ENCODE measurements at regions not wholly inside any gene's neighbourhood (a gene's known extent, or its start where the extent isn't known, plus 50 kb on each side); places are given as distances from the start of the nearest gene placed in this dataset.

- ChIA-PET CTCF (interaction anchor here (1.1 kb wide), 1 partner anchor 144 kb away, joined by 4 read pairs; no protein-coding TSS in a partner anchor), POLR2A (no interaction called here)
- no peaks in the 10 kb centered on the region for H3K9me1 ChIP-seq (replicated peaks; ENCODE audit: control insufficient read depth, extremely low read depth, insufficient read depth, low read length)
- DNase-seq (ENCODE audit: low read depth, low spot score): no peak
- H2AFZ ChIP-seq (ENCODE audit: low read depth, low read length): no peak overlapping the region
- H4K20me1 ChIP-seq (replicated peaks; ENCODE audit: control insufficient read depth, extremely low read depth, insufficient read depth, low read length): no peaks in the 10 kb centered on the region
- H3K4me2 ChIP-seq (ENCODE audit: insufficient read depth, low read length): no peak overlapping the region
- BruUV-seq (replicated peaks): no TSS peak
- intact Hi-C loops (cut with micrococcal nuclease): no loop called here
- no peak overlapping the region for H3K27ac ChIP-seq (ENCODE audit: insufficient read depth, low read depth, low read length)
- H3K4me1 ChIP-seq (ENCODE audit: control insufficient read depth, extremely low read depth, insufficient read depth, low read length): no peaks in the 10 kb centered on the region
- H3K27me3 ChIP-seq (ENCODE audit: control insufficient read depth in 2 of 2, insufficient read depth in 2 of 2, low read length in 2 of 2): no peaks in the 10 kb centered on the region
- no peak for TF ChIP-seq POLR2AphosphoS5 (IDR thresholded peaks at IDR 0.05; ENCODE audit: insufficient read depth, low read depth, low read length)
- no peak for TF ChIP-seq GATA2 (IDR thresholded peaks at IDR 0.05; ENCODE audit: insufficient read depth, insufficient read length, low read depth, low read length)
- FAIRE-seq: no peak
- no peaks in the 10 kb centered on the region for H3K9me3 ChIP-seq (replicated peaks; ENCODE audit: control insufficient read depth, insufficient read depth, low read length)
- H3K4me3 ChIP-seq (replicated peaks in 1 of 3; ENCODE audit: insufficient read depth in 1 of 3, low read depth in 1 of 3, low read length in 3 of 3): no peak overlapping the region
- dilution Hi-C loops (cut with MboI; ENCODE audit: extremely low pct_ligation_motif_present, low sequenced_read_pairs): no loop called here
- no peak overlapping the region for H3K9ac ChIP-seq (replicated peaks; ENCODE audit: extremely low read depth, insufficient read depth, low read length)
- H3K36me3 ChIP-seq (ENCODE audit: control insufficient read depth in 2 of 2, extremely low read depth in 1 of 2, insufficient read depth in 2 of 2, low read length in 2 of 2): no peaks in the 10 kb centered on the region
- H3K79me2 ChIP-seq (ENCODE audit: control insufficient read depth, insufficient read depth, low read length): no peaks in the 10 kb centered on the region
Measured at GRCh38 chr11:86187027-86187426, 57.5 kb upstream of the EED start.

GRCh38 chr11:86186386-86186785 lies 58.2 kb upstream of the EED start:
- no peaks in the 10 kb centered on the region for H3K27me3 ChIP-seq (ENCODE audit: control insufficient read depth in 2 of 2, insufficient read depth in 2 of 2, low read length in 2 of 2)
- CTCF ChIA-PET: interaction anchor here (1.1 to 1.5 kb wide), 2 partner anchors 35 to 144 kb away, joined by 3 to 4 read pairs; no protein-coding TSS in a partner anchor
- H3K4me1 ChIP-seq (ENCODE audit: control insufficient read depth, extremely low read depth, insufficient read depth, low read length): no peaks in the 10 kb centered on the region
- dilution Hi-C loops (cut with MboI; ENCODE audit: extremely low pct_ligation_motif_present, low sequenced_read_pairs) (no loop called here), intact Hi-C loops (cut with micrococcal nuclease) (no loop called here)
- H3K9me3 ChIP-seq (replicated peaks; ENCODE audit: control insufficient read depth, insufficient read depth, low read length): no peaks in the 10 kb centered on the region
- H4K20me1 ChIP-seq (replicated peaks; ENCODE audit: control insufficient read depth, extremely low read depth, insufficient read depth, low read length): no peaks in the 10 kb centered on the region
- FAIRE-seq: no peak
- POLR2A ChIA-PET: no interaction called here
- no peak overlapping the region for H3K4me2 ChIP-seq (ENCODE audit: insufficient read depth, low read length)
- TF ChIP-seq MAX (IDR thresholded peaks at IDR 0.05; ENCODE audit: insufficient read depth, insufficient read length) (no peak), POLR2AphosphoS5 (IDR thresholded peaks at IDR 0.05; ENCODE audit: insufficient read depth, low read depth, low read length) (no peak), MYC (IDR thresholded peaks at IDR 0.05; ENCODE audit: low read depth, low read length) (no peak), FOS (IDR thresholded peaks at IDR 0.05; ENCODE audit: borderline replicate concordance, insufficient read depth, low read length) (no peak), CTCF (IDR thresholded peaks at IDR 0.05; ENCODE audit: extremely low read depth in 1 of 2, insufficient read depth in 1 of 2, low read depth in 1 of 2, low read length in 2 of 2) (no peak), POLR2A (IDR thresholded peaks at IDR 0.05; ENCODE audit: low read depth, low read length) (no peak), GATA2 (IDR thresholded peaks at IDR 0.05; ENCODE audit: insufficient read depth, insufficient read length, low read depth, low read length) (no peak), EZH2 (IDR thresholded peaks at IDR 0.05; ENCODE audit: borderline replicate concordance, low read depth, low read length, severe bottlenecking) (no peak), JUN (IDR thresholded peaks at IDR 0.05; ENCODE audit: borderline replicate concordance, insufficient read depth, insufficient read length, low read depth) (no peak)
- H3K9ac ChIP-seq (replicated peaks; ENCODE audit: extremely low read depth, insufficient read depth, low read length): no peak overlapping the region
- no peaks in the 10 kb centered on the region for H3K36me3 ChIP-seq (ENCODE audit: control insufficient read depth in 2 of 2, extremely low read depth in 1 of 2, insufficient read depth in 2 of 2, low read length in 2 of 2)
- H3K4me3 ChIP-seq (replicated peaks in 1 of 3; ENCODE audit: insufficient read depth in 1 of 3, low read depth in 1 of 3, low read length in 3 of 3): no peak overlapping the region
- no peaks in the 10 kb centered on the region for H3K79me2 ChIP-seq (ENCODE audit: control insufficient read depth, insufficient read depth, low read length)
- BruUV-seq (replicated peaks): no TSS peak
- no peak overlapping the region for H2AFZ ChIP-seq (ENCODE audit: low read depth, low read length)
- H3K27ac ChIP-seq (ENCODE audit: insufficient read depth, low read depth, low read length): no peak overlapping the region
- no peaks in the 10 kb centered on the region for H3K9me1 ChIP-seq (replicated peaks; ENCODE audit: control insufficient read depth, extremely low read depth, insufficient read depth, low read length)
- no peak for DNase-seq (ENCODE audit: low read depth, low spot score)

Measured in endothelial cell of umbilical vein (primary cell).